Panc1 (cell line): ENCODE measurements at regions not wholly inside any gene's neighbourhood (a gene's known extent, or its start where the extent isn't known, plus 50 kb on each side); places are given as distances from the start of the nearest gene placed in this dataset.

Experiments used
- ATAC-seq: fragments of 200-7000 bp; cut with Tn5 transposase; 2 replicates; pipeline ENCODE4 v1.9.1; 2020; ENCODE audit warnings: mild to moderate bottlenecking, moderate library complexity
- BruUV-seq: library from RNA; stranded (reverse); fragments of 400-500 nt; replicated peaks from 2 replicates; lab custom pipeline; 2021; lab: Mats Ljungman, UMichigan
- CTCF ChIA-PET: fragments of 300-600 bp; sonication (Branson Sonifier 250); formaldehyde crosslinking; loops from one replicate; lab custom pipeline; 2022; ENCODE audit warnings: antibody characterized with exemption; lab: Charles Lee
- POLR2A ChIA-PET: fragments of 300-600 bp; sonication (Branson Sonifier 250); formaldehyde crosslinking; loops from one replicate; lab custom pipeline; 2022; ENCODE audit warnings: antibody characterized with exemption; lab: Charles Lee
- DNase-seq: peaks from one replicate; pipeline ENCODE4 v3.0.0-alpha.2; 2010; ENCODE audit warnings: low read depth, low spot score
- H3K27ac ChIP-seq: 2 replicates; pipeline ENCODE4 v1.5.1; 2011; ENCODE audit warnings: mild to moderate bottlenecking, low read length, inconsistent platforms
- H3K27me3 ChIP-seq: fragments of 200-500 bp; sonication (Bioruptor generic); 2 replicates; pipeline ENCODE4 v1.6.0; 2014; ENCODE audit warnings: low read length, inconsistent platforms; ENCODE audit not compliant: control insufficient read depth, insufficient read depth
- H3K36me3 ChIP-seq: fragments of 200-500 bp; sonication (Bioruptor generic); 2 replicates; pipeline ENCODE4 v1.5.1; 2014; ENCODE audit warnings: inconsistent platforms, mild to moderate bottlenecking, low read length, moderate library complexity; ENCODE audit not compliant: control insufficient read depth, insufficient read depth
- H3K4me1 ChIP-seq: 2 replicates; pipeline ENCODE4 v1.5.1; 2011; ENCODE audit warnings: inconsistent platforms, mild to moderate bottlenecking, low read length, moderate library complexity; ENCODE audit not compliant: control insufficient read depth, insufficient read depth
- H3K4me3 ChIP-seq, 2 experiments: 2 replicates each; pipeline ENCODE4 v1.5.1; 2011 to 2012; ENCODE audit warnings: low read depth in 2 of 2, low read length in 2 of 2, mild to moderate bottlenecking in 2 of 2, inconsistent platforms in 1 of 2, moderate library complexity in 1 of 2
- H3K9me3 ChIP-seq: fragments of 200-500 bp; sonication (Bioruptor generic); 2 replicates; pipeline ENCODE4 v1.5.1; 2014; ENCODE audit warnings: low read depth, mild to moderate bottlenecking, inconsistent platforms, low read length, moderate library complexity; ENCODE audit not compliant: control insufficient read depth, insufficient read depth
- CTCF ChIP-seq: fragments of 450-650 bp; IDR thresholded peaks from 2 replicates; pipeline ENCODE4 v1.5.1; 2017; ENCODE audit warnings: mild to moderate bottlenecking
- POLR2AphosphoS5 ChIP-seq: IDR thresholded peaks from 2 replicates; pipeline ENCODE4 v1.6.1; 2012; ENCODE audit warnings: mild to moderate bottlenecking, low read depth, low read length, moderate library complexity
- REST ChIP-seq, 2 experiments: IDR thresholded peaks; 2 replicates each; pipeline ENCODE4 v1.6.1; 2011 to 2012; ENCODE audit warnings: low read depth in 2 of 2, control low read depth in 1 of 2, low read length in 1 of 2, mild to moderate bottlenecking in 1 of 2, moderate library complexity in 1 of 2; ENCODE audit not compliant: insufficient read depth in 1 of 2
- SIN3A ChIP-seq: IDR thresholded peaks from 2 replicates; pipeline ENCODE4 v1.6.1; 2012; ENCODE audit warnings: low read depth, mild to moderate bottlenecking, low read length, moderate library complexity, borderline replicate concordance; ENCODE audit not compliant: insufficient read depth
- TCF7L2 ChIP-seq: IDR thresholded peaks from 2 replicates; pipeline ENCODE4 v1.6.1; 2011; ENCODE audit warnings: mild to moderate bottlenecking, low read depth, low read length, inconsistent platforms
- in situ Hi-C: cut with HindIII; loops from 2 replicates; pipeline ENCODE4 v1.10.0; 2016; ENCODE audit warnings: low sequenced_read_pairs, low pct_unique_long_range_greater_than_20kb
- intact Hi-C: fragments of 100-400 bp; cut with micrococcal nuclease; formaldehyde crosslinking; loops from one replicate; pipeline ENCODE4 v1.10.0; 2022; ENCODE audit not compliant: unreplicated experiment

- no TSS peak for BruUV-seq
- no peaks in the 10 kb centered on the region for H3K36me3 ChIP-seq
- no peaks in the 10 kb centered on the region for H3K9me3 ChIP-seq
- in situ Hi-C loops (no loop called here), intact Hi-C loops (no loop called here)
- no peak overlapping the region for H3K27ac ChIP-seq
- H3K4me1 ChIP-seq, result no peaks in the 10 kb centered on the region
- H3K4me3 ChIP-seq, result no peak overlapping the region
- ChIA-PET POLR2A (no interaction called here), CTCF (no interaction called here)
- no peak for DNase-seq
- H3K27me3 ChIP-seq, result no peaks in the 10 kb centered on the region
- ATAC-seq, result no peak
- TF ChIP-seq POLR2AphosphoS5, result no peak
- no peak for TF ChIP-seq CTCF
- TF ChIP-seq TCF7L2, result no peak
- TF ChIP-seq SIN3A, result no peak
- no peak for TF ChIP-seq REST (IDR thresholded peaks at IDR 0.05; ENCODE audit: insufficient read depth in 1 of 2, low read depth in 2 of 2, low read length in 1 of 2)
Measured at GRCh38 chrX:39449352-39449751, 648.1 kb downstream of the MID1IP1 start.

GRCh38 chrX:39450234-39450977 is 647.4 kb downstream of the BCOR start:
- ATAC-seq (no peak), DNase-seq (no peak)
- ChIA-PET CTCF (no interaction called here), POLR2A (no interaction called here)
- BruUV-seq, result no TSS peak
- intact Hi-C loops, result no loop called here
- Histone ChIP-seq H3K27ac (no peak overlapping the region), H3K36me3 (no peaks in the 10 kb centered on the region), H3K4me3 (no peak overlapping the region), H3K27me3 (no peaks in the 10 kb centered on the region), H3K9me3 (no peaks in the 10 kb centered on the region), H3K4me1 (no peaks in the 10 kb centered on the region)
- TF ChIP-seq REST (IDR thresholded peaks at IDR 0.05; ENCODE audit: insufficient read depth in 1 of 2, low read depth in 2 of 2, low read length in 1 of 2) (no peak), CTCF (no peak), TCF7L2 (no peak), SIN3A (no peak), POLR2AphosphoS5 (no peak)
- in situ Hi-C loops, result no loop called here
